Gastroesophageal sphincter (tissue), 2 donors: ENCODE measurements at regions not wholly inside any gene's neighbourhood (a gene's known extent, or its start where the extent isn't known, plus 50 kb on each side); places are given as distances from the start of the nearest gene placed in this dataset.

Experiments used
- POLR2A ChIP-seq, 2 donors: fragments of 450-650 bp; IDR thresholded peaks; one replicate each; pipeline ENCODE4 v1.6.1; 2017; ENCODE audit warnings: antibody characterized with exemption in 2 of 2, mild to moderate bottlenecking in 2 of 2, moderate library complexity in 1 of 2
- POLR2AphosphoS5 ChIP-seq: sonication (generic); formaldehyde crosslinking; IDR thresholded peaks from one replicate; pipeline ENCODE4 v1.6.1; 2017; ENCODE audit warnings: antibody characterized with exemption

DNA sequence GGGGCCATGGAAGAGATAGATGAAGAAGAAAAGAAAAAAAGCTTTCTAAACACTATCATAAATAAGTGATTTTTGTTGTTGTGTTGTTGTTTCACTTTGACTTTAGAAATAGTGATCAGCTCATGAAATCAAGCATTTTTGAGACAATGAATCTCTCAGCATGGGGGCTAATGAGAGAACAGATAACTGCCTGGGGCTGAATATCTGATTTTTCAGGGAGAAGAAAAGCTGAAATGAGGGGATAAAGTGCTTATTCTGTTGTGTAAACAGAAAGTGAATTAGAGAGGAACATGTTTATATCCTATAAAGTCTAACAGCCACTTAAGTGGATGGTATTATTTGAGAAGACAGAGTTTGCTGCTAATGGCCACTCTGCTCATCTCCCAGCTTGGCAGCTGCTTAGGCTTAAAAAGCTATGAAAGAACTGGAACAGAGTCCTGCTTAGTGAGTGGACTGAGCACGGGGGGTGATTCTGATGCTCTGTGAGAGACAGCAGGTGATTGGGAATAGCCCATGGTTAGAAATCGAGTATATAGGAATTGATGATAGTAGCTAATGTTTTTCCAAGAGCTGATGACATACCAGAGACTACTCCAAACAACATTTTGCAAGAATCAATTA lies 646.1 kb upstream of the TMEM132C start:
- TF ChIP-seq POLR2A (IDR thresholded peaks at IDR 0.05): no peak
- no peak for TF ChIP-seq POLR2AphosphoS5
